Vagina (tissue), 2 donors: ENCODE measurements at regions not wholly inside any gene's neighbourhood (a gene's known extent, or its start where the extent isn't known, plus 50 kb on each side); places are given as distances from the start of the nearest gene placed in this dataset.

Experiments used
- POLR2AphosphoS5 ChIP-seq, 2 donors: sonication (generic); formaldehyde crosslinking; IDR thresholded peaks; one replicate each; pipeline ENCODE4 v1.9.0; 2017; ENCODE audit warnings: antibody characterized with exemption in 2 of 2, mild to moderate bottlenecking in 2 of 2, low read depth in 1 of 2; ENCODE audit not compliant: insufficient read depth in 1 of 2
- TF ChIP-seq, protein P1 (sequence below), 3 experiments: fragments of 450-650 bp in 2 of 3; fragments of 200-600 bp in 1 of 3; sonication (generic) in 1 of 3; IDR thresholded peaks; one replicate each; pipeline ENCODE4 v1.5.1; 2017 to 2019; ENCODE audit warnings: antibody characterized with exemption in 3 of 3, mild to moderate bottlenecking in 2 of 3, moderate library complexity in 2 of 3

- no peak for TF ChIP-seq POLR2AphosphoS5 (IDR thresholded peaks at IDR 0.05; ENCODE audit: insufficient read depth in 1 of 2, low read depth in 1 of 2)
- TF ChIP-seq, protein P1, sequence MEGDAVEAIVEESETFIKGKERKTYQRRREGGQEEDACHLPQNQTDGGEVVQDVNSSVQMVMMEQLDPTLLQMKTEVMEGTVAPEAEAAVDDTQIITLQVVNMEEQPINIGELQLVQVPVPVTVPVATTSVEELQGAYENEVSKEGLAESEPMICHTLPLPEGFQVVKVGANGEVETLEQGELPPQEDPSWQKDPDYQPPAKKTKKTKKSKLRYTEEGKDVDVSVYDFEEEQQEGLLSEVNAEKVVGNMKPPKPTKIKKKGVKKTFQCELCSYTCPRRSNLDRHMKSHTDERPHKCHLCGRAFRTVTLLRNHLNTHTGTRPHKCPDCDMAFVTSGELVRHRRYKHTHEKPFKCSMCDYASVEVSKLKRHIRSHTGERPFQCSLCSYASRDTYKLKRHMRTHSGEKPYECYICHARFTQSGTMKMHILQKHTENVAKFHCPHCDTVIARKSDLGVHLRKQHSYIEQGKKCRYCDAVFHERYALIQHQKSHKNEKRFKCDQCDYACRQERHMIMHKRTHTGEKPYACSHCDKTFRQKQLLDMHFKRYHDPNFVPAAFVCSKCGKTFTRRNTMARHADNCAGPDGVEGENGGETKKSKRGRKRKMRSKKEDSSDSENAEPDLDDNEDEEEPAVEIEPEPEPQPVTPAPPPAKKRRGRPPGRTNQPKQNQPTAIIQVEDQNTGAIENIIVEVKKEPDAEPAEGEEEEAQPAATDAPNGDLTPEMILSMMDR (IDR thresholded peaks at IDR 0.05), result no peak
These were observed 144.2 kb downstream of the PDHA2 start for GRCh38 chr4:95984081-95984480.
